ENCODE measurements at regions not wholly inside any gene's neighbourhood (a gene's known extent, or its start where the extent isn't known, plus 50 kb on each side); places are given as distances from the start of the nearest gene placed in this dataset.

- WGBS (ENCODE audit: insufficient coverage, low coverage, missing lambda C conversion rate), result 47% methylated on average over 8 of the region's 8 CpGs
- in situ Hi-C loops (cut with MboI) (no loop called here), intact Hi-C loops (cut with micrococcal nuclease) (no loop called here)
- Histone ChIP-seq H4K20me1 (replicated peaks; ENCODE audit: control insufficient read depth, insufficient read depth, low read length) (no peaks in the 10 kb centered on the region), H3K4me2 (ENCODE audit: insufficient read depth, low read length) (no peak overlapping the region), H3K4me1 (replicated peaks in 1 of 2; ENCODE audit: control insufficient read depth in 2 of 2, insufficient read depth in 2 of 2, low read length in 2 of 2) (no peaks in the 10 kb centered on the region), H3K27me3 (ENCODE audit: control insufficient read depth in 2 of 2, insufficient read depth in 2 of 2, low read length in 2 of 2) (no peaks in the 10 kb centered on the region), H3K9me3 (replicated peaks; ENCODE audit: control insufficient read depth, insufficient read depth, low read depth, low read length) (no peaks in the 10 kb centered on the region), H3K27ac (ENCODE audit: extremely low read depth, low read depth, low read length) (no peak overlapping the region), H3K36me3 (ENCODE audit: control insufficient read depth, insufficient read depth, low read length) (no peaks in the 10 kb centered on the region), H3K79me2 (ENCODE audit: control insufficient read depth, insufficient read depth, low read length) (no peaks in the 10 kb centered on the region; the same call in 2 of the 3 replicates), H3K4me3 (no peak overlapping the region), H3K9me1 (ENCODE audit: control insufficient read depth, insufficient read depth, low read length) (no peaks in the 10 kb centered on the region), H3K9ac (ENCODE audit: insufficient read depth in 1 of 2, low read depth in 2 of 2, low read length in 2 of 2) (no peak overlapping the region), H2AFZ (ENCODE audit: low read depth, low read length) (no peak overlapping the region)
- TF ChIP-seq FOXA1 (IDR thresholded peaks at IDR 0.05; ENCODE audit: borderline replicate concordance), result no peak
- no peak for TF ChIP-seq ZC3H11A (IDR thresholded peaks at IDR 0.05; ENCODE audit: low read depth, low read length)
- no peak for TF ChIP-seq NFE2L1 (tag; IDR thresholded peaks at IDR 0.05; ENCODE audit: borderline replicate concordance, low read depth)
- TF ChIP-seq TFAP4 (CRISPR knock-in tag; IDR thresholded peaks at IDR 0.05; ENCODE audit: borderline replicate concordance), result no peak
- TF ChIP-seq CBX3 (IDR thresholded peaks at IDR 0.05; ENCODE audit: borderline replicate concordance in 1 of 2, low read length in 2 of 2), result no peak
- no peak for TF ChIP-seq ZFPM2 (CRISPR knock-in tag; IDR thresholded peaks at IDR 0.05)
- no peak for TF ChIP-seq SMARCA5 (IDR thresholded peaks at IDR 0.05)
- POLR2A ChIA-PET, result no interaction called here
- no peak for ATAC-seq
- DNase-seq (ENCODE audit: extremely low read depth in 1 of 4, low spot score in 3 of 4), result no peak
- BruUV-seq (replicated peaks), result no TSS peak
- FAIRE-seq, result no peak
- CTCF ChIA-PET (ENCODE audit: low intra/inter-chr PET ratio), result no interaction called here
These were observed 708.4 kb downstream of the POM121L12 start for GRCh38 chr7:53743697-53744402.
